ENCODE measurements at regions not wholly inside any gene's neighbourhood (a gene's known extent, or its start where the extent isn't known, plus 50 kb on each side); places are given as distances from the start of the nearest gene placed in this dataset.

GRCh38 chrX:69025802-69026301 lies 139.4 kb downstream of the PJA1 start:
- Histone ChIP-seq H3K27me3 (no peaks in the 10 kb centered on the region), H3K4me1 (peaks cover 3% of the 10 kb centered on the region), H3K36me3 (no peaks in the 10 kb centered on the region), H3K9me3 (no peaks in the 10 kb centered on the region), H3K4me3 (ENCODE audit: low read depth, low read length) (no peak overlapping the region)
- TF ChIP-seq, protein P1, sequence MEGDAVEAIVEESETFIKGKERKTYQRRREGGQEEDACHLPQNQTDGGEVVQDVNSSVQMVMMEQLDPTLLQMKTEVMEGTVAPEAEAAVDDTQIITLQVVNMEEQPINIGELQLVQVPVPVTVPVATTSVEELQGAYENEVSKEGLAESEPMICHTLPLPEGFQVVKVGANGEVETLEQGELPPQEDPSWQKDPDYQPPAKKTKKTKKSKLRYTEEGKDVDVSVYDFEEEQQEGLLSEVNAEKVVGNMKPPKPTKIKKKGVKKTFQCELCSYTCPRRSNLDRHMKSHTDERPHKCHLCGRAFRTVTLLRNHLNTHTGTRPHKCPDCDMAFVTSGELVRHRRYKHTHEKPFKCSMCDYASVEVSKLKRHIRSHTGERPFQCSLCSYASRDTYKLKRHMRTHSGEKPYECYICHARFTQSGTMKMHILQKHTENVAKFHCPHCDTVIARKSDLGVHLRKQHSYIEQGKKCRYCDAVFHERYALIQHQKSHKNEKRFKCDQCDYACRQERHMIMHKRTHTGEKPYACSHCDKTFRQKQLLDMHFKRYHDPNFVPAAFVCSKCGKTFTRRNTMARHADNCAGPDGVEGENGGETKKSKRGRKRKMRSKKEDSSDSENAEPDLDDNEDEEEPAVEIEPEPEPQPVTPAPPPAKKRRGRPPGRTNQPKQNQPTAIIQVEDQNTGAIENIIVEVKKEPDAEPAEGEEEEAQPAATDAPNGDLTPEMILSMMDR (IDR thresholded peaks at IDR 0.05; ENCODE audit: low read depth, low read length): no peak
- no peak for DNase-seq

DNA sequence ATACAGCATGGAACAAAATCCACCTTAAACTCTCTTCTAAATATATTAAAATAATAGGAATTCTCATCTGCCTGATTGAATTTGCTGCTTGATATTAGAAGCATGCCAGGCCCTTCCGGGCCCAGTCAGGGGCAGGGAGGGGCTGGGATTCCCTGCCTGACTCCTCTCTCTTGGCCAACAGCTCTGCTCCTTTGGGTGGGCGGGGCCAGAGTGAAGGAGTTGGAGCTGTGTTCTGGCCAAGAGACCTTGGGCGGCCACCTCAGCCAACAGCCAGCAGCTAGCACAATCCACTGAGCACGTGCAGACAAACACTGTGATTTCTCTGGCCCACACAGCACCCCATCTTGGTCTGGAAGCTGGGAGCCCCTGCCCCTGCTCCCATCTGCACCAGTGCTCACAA lies 140.3 kb downstream of the PJA1 start:
- H3K36me3 ChIP-seq: no peaks in the 10 kb centered on the region
- H3K4me1 ChIP-seq: peaks cover 3% of the 10 kb centered on the region
- TF ChIP-seq, protein P1 (IDR thresholded peaks at IDR 0.05; ENCODE audit: low read depth, low read length): no peak
- no peaks in the 10 kb centered on the region for H3K27me3 ChIP-seq
- H3K4me3 ChIP-seq (ENCODE audit: low read depth, low read length): no peak overlapping the region
- peak; percentile 60 for DNase-seq
- no peaks in the 10 kb centered on the region for H3K9me3 ChIP-seq

DNA sequence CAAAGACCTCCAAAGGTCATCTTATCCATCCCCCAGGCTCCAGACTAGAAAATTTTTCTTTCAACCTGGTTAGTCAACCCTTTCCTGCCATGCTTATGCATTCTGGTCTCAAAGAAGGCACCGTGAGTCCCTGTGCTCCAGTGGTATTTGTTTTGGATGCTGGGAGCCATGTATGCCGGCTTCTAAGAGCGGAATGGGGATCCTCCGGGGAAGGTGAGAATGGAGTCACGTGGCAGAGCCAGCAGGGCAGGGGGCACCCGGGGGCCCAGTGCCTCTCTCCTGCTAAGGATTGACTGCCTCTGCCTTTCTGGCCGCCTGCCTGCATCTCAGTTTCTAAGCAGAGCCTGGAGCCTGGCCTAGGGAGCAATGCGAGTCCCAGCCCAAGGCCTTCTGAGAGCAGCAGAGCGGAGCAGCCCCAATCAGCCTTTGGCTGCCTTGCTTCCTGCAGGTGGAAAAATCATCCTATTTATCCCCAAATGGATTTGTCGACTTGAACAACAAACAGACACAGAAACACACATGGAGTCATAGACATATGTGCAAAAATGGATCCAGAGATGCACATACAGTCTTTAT lies 141.0 kb downstream of the PJA1 start:
- Histone ChIP-seq H3K4me1 (peaks cover 3% of the 10 kb centered on the region), H3K36me3 (no peaks in the 10 kb centered on the region), H3K27me3 (no peaks in the 10 kb centered on the region), H3K4me3 (ENCODE audit: low read depth, low read length) (no peak overlapping the region), H3K9me3 (no peaks in the 10 kb centered on the region)
- DNase-seq: peak; percentile 30
- TF ChIP-seq, protein P1 (IDR thresholded peaks at IDR 0.05; ENCODE audit: low read depth, low read length): no peak

DNA sequence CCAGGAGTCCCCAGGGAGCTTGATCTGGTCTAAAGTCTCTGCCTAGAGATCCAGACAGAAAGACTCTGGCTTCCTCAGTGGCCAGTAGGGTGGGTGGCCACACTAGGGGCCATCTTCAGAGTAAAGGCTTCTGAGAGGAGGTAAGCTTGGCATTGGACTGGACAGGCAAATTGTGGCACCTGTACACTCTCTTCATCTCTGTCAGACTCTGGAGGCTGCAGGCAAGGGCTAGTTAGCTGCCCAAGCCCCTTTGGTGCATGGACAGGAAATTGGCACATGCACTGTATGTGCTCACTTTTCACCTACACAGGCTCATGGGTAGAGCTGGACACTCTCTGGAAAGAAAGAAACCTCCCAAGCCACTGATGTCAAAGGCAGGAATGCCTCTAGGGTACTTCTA lies 142.8 kb downstream of the PJA1 start:
- H3K4me3 ChIP-seq (ENCODE audit: low read depth, low read length): no peak overlapping the region
- no peak for DNase-seq
- TF ChIP-seq, protein P1 (IDR thresholded peaks at IDR 0.05; ENCODE audit: low read depth, low read length): no peak
- H3K36me3 ChIP-seq: no peaks in the 10 kb centered on the region
- no peaks in the 10 kb centered on the region for H3K9me3 ChIP-seq
- no peaks in the 10 kb centered on the region for H3K27me3 ChIP-seq
- H3K4me1 ChIP-seq: peaks cover 3% of the 10 kb centered on the region

DNA sequence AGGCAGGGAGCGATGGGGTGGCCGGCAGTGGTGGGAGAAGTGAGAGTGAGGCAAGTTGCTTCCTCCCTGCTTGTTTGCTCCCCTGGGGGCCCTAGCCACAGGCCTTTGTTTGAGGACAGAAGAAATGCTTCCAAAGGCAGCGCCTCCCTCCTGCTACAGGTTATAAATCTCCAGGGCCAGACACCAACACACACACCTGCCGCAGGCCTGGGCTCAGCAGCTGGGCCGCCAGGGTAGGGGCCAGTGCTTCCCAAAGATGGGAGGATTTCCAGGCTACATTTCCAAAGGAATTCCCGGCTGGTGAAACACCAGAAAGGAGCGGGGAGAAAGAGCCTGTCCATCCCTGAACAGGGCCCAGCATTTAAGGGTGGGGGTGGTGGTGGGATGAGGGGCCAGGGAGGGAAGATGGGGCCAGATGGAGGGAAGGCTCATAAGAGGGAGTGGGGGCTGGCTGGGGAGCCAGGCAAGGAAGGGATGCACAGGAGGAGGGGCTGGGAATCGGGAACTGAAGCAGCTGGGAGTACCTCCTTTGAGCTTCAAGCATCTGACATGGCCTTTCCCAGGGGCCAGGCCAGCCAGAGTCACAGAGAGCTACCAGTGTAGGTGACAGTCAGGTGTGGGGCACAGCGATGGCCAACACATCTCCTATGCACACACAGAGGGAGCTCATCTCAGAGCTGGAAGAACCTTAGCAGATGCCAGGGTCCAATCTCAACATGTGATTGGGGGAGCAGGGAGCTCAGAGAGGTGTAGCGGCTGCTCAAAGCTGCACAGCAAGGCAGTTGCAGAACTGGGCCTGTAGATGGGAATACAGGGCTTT lies 143.9 kb downstream of the PJA1 start:
- TF ChIP-seq, protein P1 (IDR thresholded peaks at IDR 0.05; ENCODE audit: low read depth, low read length): no peak
- Histone ChIP-seq H3K27me3 (no peaks in the 10 kb centered on the region), H3K36me3 (no peaks in the 10 kb centered on the region), H3K9me3 (no peaks in the 10 kb centered on the region), H3K4me3 (ENCODE audit: low read depth, low read length) (no peak overlapping the region), H3K4me1 (peaks cover 3% of the 10 kb centered on the region)
- no peak for DNase-seq

GRCh38 chrX:69020316-69020715 lies 144.9 kb downstream of the PJA1 start:
- peaks cover 3% of the 10 kb centered on the region for H3K4me1 ChIP-seq
- TF ChIP-seq, protein P1 (IDR thresholded peaks at IDR 0.05; ENCODE audit: low read depth, low read length): no peak
- no peak for DNase-seq
- no peak overlapping the region for H3K4me3 ChIP-seq (ENCODE audit: low read depth, low read length)
- no peaks in the 10 kb centered on the region for H3K27me3 ChIP-seq
- no peaks in the 10 kb centered on the region for H3K9me3 ChIP-seq
- H3K36me3 ChIP-seq: no peaks in the 10 kb centered on the region

All from BE2C (cell line).